ENCODE measurements at regions not wholly inside any gene's neighbourhood (a gene's known extent, or its start where the extent isn't known, plus 50 kb on each side); places are given as distances from the start of the nearest gene placed in this dataset.

DNA sequence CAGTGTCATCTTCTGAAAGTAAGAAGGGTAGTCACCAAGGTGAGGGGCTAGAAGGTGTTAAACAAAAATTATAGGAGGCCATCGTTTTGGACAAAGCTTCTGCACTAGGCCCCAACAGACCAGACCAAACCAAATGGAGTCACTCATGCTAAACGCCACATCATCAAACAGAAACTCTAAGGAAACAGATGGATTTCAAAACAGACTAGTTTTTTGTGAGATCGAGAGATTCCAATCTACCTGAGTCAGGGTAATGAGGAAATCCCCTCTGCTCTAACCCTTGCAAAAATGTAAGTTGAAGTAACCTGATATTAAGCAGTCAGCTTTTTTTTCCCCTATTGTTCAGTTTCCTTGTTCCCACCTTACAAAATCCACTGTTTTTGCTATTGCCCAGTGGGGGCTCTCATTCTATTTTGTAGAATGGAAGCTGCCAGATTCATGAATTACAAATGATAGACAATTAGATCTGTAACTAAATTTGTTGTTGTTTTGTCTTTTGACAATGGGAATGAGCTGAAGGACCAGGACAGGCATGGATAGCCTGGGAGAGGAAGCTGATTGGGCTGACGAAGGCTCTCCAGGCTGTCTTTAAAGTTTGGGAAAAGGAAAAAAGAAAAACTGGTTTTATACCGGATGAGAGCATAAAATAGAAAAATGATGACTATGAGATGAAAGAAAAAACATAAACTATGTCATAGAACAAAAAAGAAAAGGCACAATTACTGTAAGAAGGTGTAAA lies 94.7 kb upstream of the ADAMTSL1 start:
- no peak for TF ChIP-seq EZH2 (IDR thresholded peaks at IDR 0.05; ENCODE audit: borderline replicate concordance, insufficient read depth, low read depth, low read length, poor library complexity, severe bottlenecking)
- TF ChIP-seq, protein P1, sequence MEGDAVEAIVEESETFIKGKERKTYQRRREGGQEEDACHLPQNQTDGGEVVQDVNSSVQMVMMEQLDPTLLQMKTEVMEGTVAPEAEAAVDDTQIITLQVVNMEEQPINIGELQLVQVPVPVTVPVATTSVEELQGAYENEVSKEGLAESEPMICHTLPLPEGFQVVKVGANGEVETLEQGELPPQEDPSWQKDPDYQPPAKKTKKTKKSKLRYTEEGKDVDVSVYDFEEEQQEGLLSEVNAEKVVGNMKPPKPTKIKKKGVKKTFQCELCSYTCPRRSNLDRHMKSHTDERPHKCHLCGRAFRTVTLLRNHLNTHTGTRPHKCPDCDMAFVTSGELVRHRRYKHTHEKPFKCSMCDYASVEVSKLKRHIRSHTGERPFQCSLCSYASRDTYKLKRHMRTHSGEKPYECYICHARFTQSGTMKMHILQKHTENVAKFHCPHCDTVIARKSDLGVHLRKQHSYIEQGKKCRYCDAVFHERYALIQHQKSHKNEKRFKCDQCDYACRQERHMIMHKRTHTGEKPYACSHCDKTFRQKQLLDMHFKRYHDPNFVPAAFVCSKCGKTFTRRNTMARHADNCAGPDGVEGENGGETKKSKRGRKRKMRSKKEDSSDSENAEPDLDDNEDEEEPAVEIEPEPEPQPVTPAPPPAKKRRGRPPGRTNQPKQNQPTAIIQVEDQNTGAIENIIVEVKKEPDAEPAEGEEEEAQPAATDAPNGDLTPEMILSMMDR (IDR thresholded peaks at IDR 0.05): no peak

All from B cell (primary cell).